Astrocyte (in vitro differentiated cells and primary cell): ENCODE measurements at regions not wholly inside any gene's neighbourhood (a gene's known extent, or its start where the extent isn't known, plus 50 kb on each side); places are given as distances from the start of the nearest gene placed in this dataset.

Experiments used
- DNase-seq: peaks from one replicate; pipeline ENCODE4 v3.0.0-alpha.2; 2010; ENCODE audit warnings: low read depth
- FAIRE-seq: peaks from 2 replicates; lab custom pipeline; 2011; peaks lifted over from hg19 to GRCh38; lab: Jason Lieb, UNC
- H2AFZ ChIP-seq: 2 replicates; pipeline ENCODE4 v1.6.0; 2012; ENCODE audit warnings: low read depth, low read length, inconsistent platforms
- H3K27ac ChIP-seq: 2 replicates; pipeline ENCODE4 v1.5.1; 2011; ENCODE audit warnings: low read depth, low read length, inconsistent platforms
- H3K27me3 ChIP-seq: 2 replicates; pipeline ENCODE4 v1.6.0; 2011; ENCODE audit warnings: low read length, inconsistent platforms; ENCODE audit not compliant: insufficient read depth
- H3K36me3 ChIP-seq: 2 replicates; pipeline ENCODE4 v1.5.1; 2011; ENCODE audit warnings: low read length, inconsistent platforms; ENCODE audit not compliant: insufficient read depth
- H3K4me1 ChIP-seq: 2 replicates; pipeline ENCODE4 v1.5.1; 2011; ENCODE audit warnings: low read length, inconsistent platforms; ENCODE audit not compliant: insufficient read depth
- H3K4me2 ChIP-seq: 2 replicates; pipeline ENCODE4 v1.6.0; 2012; ENCODE audit warnings: low read length, inconsistent platforms
- H3K4me3 ChIP-seq: 2 replicates; pipeline ENCODE4 v1.5.1; 2011; ENCODE audit warnings: low read depth, mild to moderate bottlenecking, low read length, inconsistent platforms; ENCODE audit not compliant: insufficient read depth
- H3K79me2 ChIP-seq: 2 replicates; pipeline ENCODE4 v1.6.0; 2012; ENCODE audit warnings: mild to moderate bottlenecking, low read length, inconsistent platforms; ENCODE audit not compliant: insufficient read depth
- H3K9ac ChIP-seq: 2 replicates; pipeline ENCODE4 v1.6.0; 2012; ENCODE audit warnings: mild to moderate bottlenecking, low read length, inconsistent platforms
- H3K9me3 ChIP-seq: 2 replicates; pipeline ENCODE4 v1.5.1; 2012; ENCODE audit warnings: low read depth, mild to moderate bottlenecking, low read length, inconsistent platforms; ENCODE audit not compliant: insufficient read depth
- H4K20me1 ChIP-seq: 2 replicates; pipeline ENCODE4 v1.6.0; 2012; ENCODE audit warnings: low read length, inconsistent platforms; ENCODE audit not compliant: insufficient read depth
- H3K27ac Mint-ChIP-seq: one replicate; pipeline ENCODE4 v1.8.0; 2021; ENCODE audit warnings: mild to moderate bottlenecking, mixed read lengths; ENCODE audit not compliant: unreplicated experiment
- H3K27me3 Mint-ChIP-seq: one replicate; pipeline ENCODE4 v1.8.0; 2021; ENCODE audit warnings: low read depth, mixed read lengths; ENCODE audit not compliant: unreplicated experiment
- H3K36me3 Mint-ChIP-seq: one replicate; pipeline ENCODE4 v1.8.0; 2021; ENCODE audit warnings: low read depth, mixed read lengths; ENCODE audit not compliant: unreplicated experiment
- H3K4me1 Mint-ChIP-seq: one replicate; pipeline ENCODE4 v1.8.0; 2021; ENCODE audit warnings: low read depth, mixed read lengths; ENCODE audit not compliant: unreplicated experiment
- H3K4me3 Mint-ChIP-seq: one replicate; pipeline ENCODE4 v1.8.0; 2021; ENCODE audit warnings: mild to moderate bottlenecking, moderate library complexity, mixed read lengths; ENCODE audit not compliant: unreplicated experiment
- H3K9me3 Mint-ChIP-seq: one replicate; pipeline ENCODE4 v1.8.0; 2021; ENCODE audit warnings: mild to moderate bottlenecking, mixed read lengths; ENCODE audit not compliant: unreplicated experiment
- EZH2 ChIP-seq: IDR thresholded peaks from 2 replicates; pipeline ENCODE4 v1.6.1; 2012; ENCODE audit warnings: mild to moderate bottlenecking, low read length, inconsistent platforms; ENCODE audit not compliant: insufficient read depth
- TF ChIP-seq, protein P1 (sequence below): IDR thresholded peaks from 2 replicates; pipeline ENCODE4 v1.5.1; 2011; ENCODE audit warnings: low read depth, mild to moderate bottlenecking, inconsistent platforms, low read length, moderate library complexity; ENCODE audit not compliant: insufficient read depth

DNA sequence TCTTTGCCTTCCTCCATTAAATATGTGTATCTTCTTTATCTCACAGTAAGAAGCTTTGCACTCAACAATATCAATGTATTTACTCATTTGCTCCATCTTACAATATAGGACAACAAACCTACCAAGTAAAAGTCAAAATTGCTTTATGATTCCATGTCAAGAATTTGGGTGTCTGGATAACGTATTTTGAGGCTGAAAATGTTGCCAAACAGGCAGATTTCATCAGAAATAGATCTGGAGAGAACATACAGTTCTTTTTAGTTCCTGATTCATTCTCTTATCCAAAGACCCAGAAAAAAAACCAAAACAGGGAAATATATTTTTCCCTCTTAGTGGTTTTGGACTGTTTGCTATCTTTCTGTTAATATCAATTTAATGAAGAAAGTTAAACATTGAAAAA, 621.1 kb downstream of the STK39 start:
- H3K36me3 Mint-ChIP-seq: no peaks in the 10 kb centered on the region
- Histone ChIP-seq H3K9me3 (no peaks in the 10 kb centered on the region), H3K9ac (no peak overlapping the region), H3K4me2 (no peak overlapping the region), H3K4me1 (no peaks in the 10 kb centered on the region), H3K36me3 (no peaks in the 10 kb centered on the region), H3K79me2 (no peaks in the 10 kb centered on the region), H2AFZ (no peak overlapping the region), H3K4me3 (no peak overlapping the region), H3K27me3 (no peaks in the 10 kb centered on the region), H4K20me1 (no peaks in the 10 kb centered on the region), H3K27ac (no peak overlapping the region)
- no peak overlapping the region for H3K27ac Mint-ChIP-seq
- no peak for TF ChIP-seq EZH2
- TF ChIP-seq, protein P1, sequence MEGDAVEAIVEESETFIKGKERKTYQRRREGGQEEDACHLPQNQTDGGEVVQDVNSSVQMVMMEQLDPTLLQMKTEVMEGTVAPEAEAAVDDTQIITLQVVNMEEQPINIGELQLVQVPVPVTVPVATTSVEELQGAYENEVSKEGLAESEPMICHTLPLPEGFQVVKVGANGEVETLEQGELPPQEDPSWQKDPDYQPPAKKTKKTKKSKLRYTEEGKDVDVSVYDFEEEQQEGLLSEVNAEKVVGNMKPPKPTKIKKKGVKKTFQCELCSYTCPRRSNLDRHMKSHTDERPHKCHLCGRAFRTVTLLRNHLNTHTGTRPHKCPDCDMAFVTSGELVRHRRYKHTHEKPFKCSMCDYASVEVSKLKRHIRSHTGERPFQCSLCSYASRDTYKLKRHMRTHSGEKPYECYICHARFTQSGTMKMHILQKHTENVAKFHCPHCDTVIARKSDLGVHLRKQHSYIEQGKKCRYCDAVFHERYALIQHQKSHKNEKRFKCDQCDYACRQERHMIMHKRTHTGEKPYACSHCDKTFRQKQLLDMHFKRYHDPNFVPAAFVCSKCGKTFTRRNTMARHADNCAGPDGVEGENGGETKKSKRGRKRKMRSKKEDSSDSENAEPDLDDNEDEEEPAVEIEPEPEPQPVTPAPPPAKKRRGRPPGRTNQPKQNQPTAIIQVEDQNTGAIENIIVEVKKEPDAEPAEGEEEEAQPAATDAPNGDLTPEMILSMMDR: no peak
- no peaks in the 10 kb centered on the region for H3K4me1 Mint-ChIP-seq
- no peak for DNase-seq
- H3K9me3 Mint-ChIP-seq: peaks cover 6% of the 10 kb centered on the region
- H3K27me3 Mint-ChIP-seq: no peaks in the 10 kb centered on the region
- FAIRE-seq: no peak
- no peak overlapping the region for H3K4me3 Mint-ChIP-seq

DNA sequence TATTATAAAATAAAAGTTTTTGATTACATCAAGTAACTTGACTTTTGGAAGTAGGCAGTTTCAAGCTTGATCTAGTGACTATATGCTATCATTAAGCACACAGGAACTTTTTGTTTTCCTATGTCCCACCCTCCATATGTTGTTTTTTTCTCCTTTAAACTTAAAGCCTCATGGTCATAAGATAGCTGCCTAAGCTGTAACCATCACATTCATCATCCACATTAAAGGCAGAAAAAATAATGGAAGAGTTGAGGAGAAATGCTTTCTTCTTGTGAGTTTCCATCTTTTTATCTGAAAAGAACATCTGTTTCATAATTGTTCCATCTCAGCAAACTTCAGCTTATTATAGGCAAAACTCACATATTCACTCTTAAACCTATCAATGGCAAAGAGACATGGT, 630.4 kb downstream of the STK39 start:
- H3K27me3 Mint-ChIP-seq: no peaks in the 10 kb centered on the region
- no peak for FAIRE-seq
- peaks cover 2% of the 10 kb centered on the region for H3K9me3 Mint-ChIP-seq
- no peak for DNase-seq
- H3K27me3 ChIP-seq: no peaks in the 10 kb centered on the region
- no peak overlapping the region for H3K4me2 ChIP-seq
- no peak overlapping the region for H2AFZ ChIP-seq
- H4K20me1 ChIP-seq: no peaks in the 10 kb centered on the region
- no peak overlapping the region for H3K9ac ChIP-seq
- no peaks in the 10 kb centered on the region for H3K36me3 ChIP-seq
- H3K27ac Mint-ChIP-seq: no peak overlapping the region
- no peak overlapping the region for H3K4me3 Mint-ChIP-seq
- H3K79me2 ChIP-seq: no peaks in the 10 kb centered on the region
- no peaks in the 10 kb centered on the region for H3K9me3 ChIP-seq
- H3K4me1 Mint-ChIP-seq: no peaks in the 10 kb centered on the region
- TF ChIP-seq, protein P1: no peak
- TF ChIP-seq EZH2: no peak
- no peaks in the 10 kb centered on the region for H3K36me3 Mint-ChIP-seq
- no peak overlapping the region for H3K4me3 ChIP-seq
- no peak overlapping the region for H3K27ac ChIP-seq
- no peaks in the 10 kb centered on the region for H3K4me1 ChIP-seq

DNA sequence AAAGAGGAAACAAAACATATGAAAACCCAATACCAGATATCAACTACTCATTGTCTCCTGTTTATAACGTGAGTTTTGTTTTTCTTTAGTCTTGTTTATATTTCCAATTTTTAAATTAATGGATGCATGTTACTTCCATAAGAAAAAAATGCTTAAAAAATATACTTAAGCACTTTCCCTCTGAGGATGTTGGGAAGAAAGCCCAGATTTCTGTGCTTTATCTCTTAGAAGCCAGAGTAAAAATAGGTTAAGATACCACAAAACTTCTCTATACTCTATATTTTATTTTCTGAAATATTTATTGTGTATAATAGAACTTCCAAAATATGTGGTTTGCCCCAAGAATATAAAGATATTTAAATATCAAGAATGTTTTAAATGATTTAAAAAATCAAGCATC, 633.9 kb downstream of the STK39 start:
- Histone ChIP-seq H3K4me2 (no peak overlapping the region), H2AFZ (no peak overlapping the region)
- H3K4me3 Mint-ChIP-seq: no peak overlapping the region

More for the DNA sequence above, 633.9 kb downstream of the STK39 start:
- no peaks in the 10 kb centered on the region for H3K4me1 ChIP-seq
- no peaks in the 10 kb centered on the region for H3K9me3 ChIP-seq
- H3K79me2 ChIP-seq: no peaks in the 10 kb centered on the region
- Mint-ChIP-seq H3K9me3 (no peaks in the 10 kb centered on the region), H3K27ac (no peak overlapping the region), H3K4me1 (no peaks in the 10 kb centered on the region), H3K36me3 (no peaks in the 10 kb centered on the region), H3K27me3 (no peaks in the 10 kb centered on the region)
- H3K4me3 ChIP-seq: no peak overlapping the region
- FAIRE-seq (no peak), DNase-seq (no peak)
- no peaks in the 10 kb centered on the region for H3K27me3 ChIP-seq
- no peaks in the 10 kb centered on the region for H4K20me1 ChIP-seq
- TF ChIP-seq, protein P1: no peak
- no peak for TF ChIP-seq EZH2
- no peaks in the 10 kb centered on the region for H3K36me3 ChIP-seq
- no peak overlapping the region for H3K9ac ChIP-seq
- H3K27ac ChIP-seq: no peak overlapping the region
